ENCODE measurements at regions not wholly inside any gene's neighbourhood (a gene's known extent, or its start where the extent isn't known, plus 50 kb on each side); places are given as distances from the start of the nearest gene placed in this dataset.

DNA sequence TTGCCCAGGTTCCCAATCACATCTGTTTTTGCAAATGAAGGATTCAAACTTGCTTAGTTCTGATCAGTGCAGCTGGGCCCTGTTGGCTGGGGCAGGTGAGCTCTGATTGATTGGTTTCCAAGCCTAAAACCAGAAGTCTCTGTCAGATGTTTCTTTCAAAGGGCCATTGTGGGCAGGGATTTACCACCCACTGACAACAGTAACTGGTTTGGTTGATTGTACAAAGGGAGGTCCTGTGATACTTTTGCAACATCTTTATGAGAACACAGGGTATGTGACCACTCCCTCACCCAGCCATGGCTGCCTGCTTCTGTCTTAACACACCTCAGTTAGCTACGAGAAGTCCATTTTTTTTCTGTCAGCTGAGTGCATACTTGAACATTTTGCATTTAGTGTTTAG lies 184.1 kb downstream of the FLRT2 start:
- DNase-seq, result no peak
- intact Hi-C loops (cut with DNase I), result no loop called here

DNA sequence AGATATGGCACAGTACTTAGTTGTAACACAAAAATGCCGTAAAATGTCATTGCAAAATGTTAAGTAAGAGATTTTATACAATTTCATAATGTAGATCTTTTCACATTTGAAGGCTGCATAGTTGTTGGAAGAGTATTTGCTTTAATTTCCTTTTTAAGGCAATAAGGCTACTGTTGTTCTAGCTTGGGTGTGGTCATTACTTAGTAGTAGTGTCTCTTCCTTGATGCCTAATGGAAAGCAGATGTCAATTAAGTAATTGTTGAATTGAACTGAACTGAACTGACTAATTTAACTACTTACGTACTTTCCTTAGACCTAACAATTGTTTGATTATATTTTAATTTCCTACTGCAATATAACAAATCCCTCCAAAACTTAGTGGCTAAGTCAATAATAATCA lies 181.7 kb downstream of the FLRT2 start:
- DNase-seq, result no peak
- intact Hi-C loops (cut with DNase I), result no loop called here

Measured in posterior cingulate gyrus (tissue), 11 donors.